ENCODE measurements at regions not wholly inside any gene's neighbourhood (a gene's known extent, or its start where the extent isn't known, plus 50 kb on each side); places are given as distances from the start of the nearest gene placed in this dataset.
"Not testable (repeated sequence)": the region's sequence is repeated elsewhere in the genome, so short reads cannot be mapped to it uniquely, and the experiment has no call there.

GRCh38 chr2:22167256-22167655 lies 1043.5 kb downstream of the TDRD15 start:
- Histone ChIP-seq H3K36me3 (no peaks in the 10 kb centered on the region), H3K4me3 (no peak overlapping the region), H3K27me3 (no peaks in the 10 kb centered on the region), H3K9me3 (peaks cover 0 to 5% (median 0%) of the 10 kb centered on the region in 3 donors), H3K4me1 (no peaks in the 10 kb centered on the region), H3K27ac (no peak overlapping the region)
- intact Hi-C loops (cut with DNase I; ENCODE audit: low total_unique reads), result no loop called here
- no peak for DNase-seq
- no peak for TF ChIP-seq CTCF (IDR thresholded peaks at IDR 0.05)

- H3K27ac ChIP-seq, result no peak overlapping the region
- no peaks in the 10 kb centered on the region for H3K27me3 ChIP-seq
- no peaks in the 10 kb centered on the region for H3K36me3 ChIP-seq
- no peak for TF ChIP-seq CTCF (IDR thresholded peaks at IDR 0.05)
- intact Hi-C loops (cut with DNase I; ENCODE audit: low total_unique reads), result no loop called here
- no peak overlapping the region for H3K4me3 ChIP-seq
- no peak for DNase-seq
- no peaks in the 10 kb centered on the region for H3K9me3 ChIP-seq
- H3K4me1 ChIP-seq, result no peaks in the 10 kb centered on the region
Measured at GRCh38 chr2:22175003-22175402, 1051.2 kb downstream of the TDRD15 start.

- no peak for TF ChIP-seq CTCF (IDR thresholded peaks at IDR 0.05)
- no peak for DNase-seq
- Histone ChIP-seq H3K27ac (no peak overlapping the region), H3K4me1 (no peaks in the 10 kb centered on the region), H3K36me3 (no peaks in the 10 kb centered on the region), H3K27me3 (no peaks in the 10 kb centered on the region), H3K9me3 (no peaks in the 10 kb centered on the region), H3K4me3 (no peak overlapping the region)
- intact Hi-C loops (cut with DNase I; ENCODE audit: low total_unique reads), result no loop called here
Measured at GRCh38 chr2:22185251-22185650, 1061.5 kb downstream of the TDRD15 start.

- H3K9me3 ChIP-seq; H3K36me3 ChIP-seq; H3K4me3 ChIP-seq; H3K27me3 ChIP-seq; DNase-seq; H3K27ac ChIP-seq; intact Hi-C loops (cut with DNase I; ENCODE audit: low total_unique reads); H3K4me1 ChIP-seq: not testable (repeated sequence)
Measured at GRCh38 chr2:22186261-22186828, 1062.6 kb downstream of the TDRD15 start.

GRCh38 chr2:22189893-22190480 lies 1066.2 kb downstream of the TDRD15 start:
- H3K4me3 ChIP-seq, result no peak overlapping the region
- no peak for TF ChIP-seq CTCF (IDR thresholded peaks at IDR 0.05)
- no peak for DNase-seq
- H3K27ac ChIP-seq, result no peak overlapping the region
- no peaks in the 10 kb centered on the region for H3K4me1 ChIP-seq
- intact Hi-C loops (cut with DNase I; ENCODE audit: low total_unique reads), result no loop called here
- H3K36me3 ChIP-seq, result no peaks in the 10 kb centered on the region
- no peaks in the 10 kb centered on the region for H3K27me3 ChIP-seq
- no peaks in the 10 kb centered on the region for H3K9me3 ChIP-seq

- Histone ChIP-seq H3K4me3 (no peak overlapping the region), H3K36me3 (no peaks in the 10 kb centered on the region), H3K27me3 (no peaks in the 10 kb centered on the region), H3K9me3 (no peaks in the 10 kb centered on the region), H3K4me1 (no peaks in the 10 kb centered on the region), H3K27ac (no peak overlapping the region)
- no peak for DNase-seq
- TF ChIP-seq CTCF (IDR thresholded peaks at IDR 0.05), result no peak
- intact Hi-C loops (cut with DNase I; ENCODE audit: low total_unique reads), result no loop called here
Measured at GRCh38 chr2:22194218-22194617, 1070.5 kb downstream of the TDRD15 start.
